Activated CD8-positive, alpha-beta memory T cell treated with anti-CD3 and anti-CD28 coated beads, Interleukin-2, amount 50 U/mL, for 1 hour (primary cell): ENCODE measurements at regions not wholly inside any gene's neighbourhood (a gene's known extent, or its start where the extent isn't known, plus 50 kb on each side); places are given as distances from the start of the nearest gene placed in this dataset.
"Not testable (repeated sequence)": the region's sequence is repeated elsewhere in the genome, so short reads cannot be mapped to it uniquely, and the experiment has no call there.

Source experiments
- DNase-seq: peaks from one replicate; pipeline ENCODE4 v3.0.0-alpha.2; 2020; ENCODE audit errors: extremely low read depth

DNA sequence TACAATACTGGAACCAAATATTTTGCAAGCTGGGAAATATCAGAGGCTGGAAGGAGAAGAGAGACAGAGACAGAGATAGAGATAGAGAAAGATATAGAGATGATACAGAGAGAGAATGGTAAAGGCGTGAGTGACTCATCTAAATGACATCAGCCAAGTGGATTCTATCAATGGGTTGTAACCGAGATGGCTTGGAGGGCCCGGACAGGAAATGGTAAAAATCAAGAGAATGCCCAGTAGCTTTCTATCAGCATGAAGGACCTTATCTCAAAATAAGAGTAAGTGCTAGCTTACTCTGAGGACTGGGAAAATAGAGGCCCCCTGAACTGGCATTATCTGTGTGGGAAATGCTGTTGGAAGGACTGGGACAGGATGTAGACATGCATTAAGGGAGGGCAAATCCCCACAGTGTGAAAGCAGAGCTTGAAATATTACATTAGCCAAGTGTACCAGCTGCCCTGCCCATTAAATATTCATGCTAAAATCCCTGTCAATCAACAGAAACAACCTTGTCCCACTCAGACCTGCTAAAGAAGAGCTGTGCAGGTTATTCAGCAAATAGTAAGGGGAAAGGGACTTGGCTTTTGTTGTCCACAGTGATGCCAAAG, 76.6 kb upstream of the ZNF644 start:
- no peak for DNase-seq

DNA sequence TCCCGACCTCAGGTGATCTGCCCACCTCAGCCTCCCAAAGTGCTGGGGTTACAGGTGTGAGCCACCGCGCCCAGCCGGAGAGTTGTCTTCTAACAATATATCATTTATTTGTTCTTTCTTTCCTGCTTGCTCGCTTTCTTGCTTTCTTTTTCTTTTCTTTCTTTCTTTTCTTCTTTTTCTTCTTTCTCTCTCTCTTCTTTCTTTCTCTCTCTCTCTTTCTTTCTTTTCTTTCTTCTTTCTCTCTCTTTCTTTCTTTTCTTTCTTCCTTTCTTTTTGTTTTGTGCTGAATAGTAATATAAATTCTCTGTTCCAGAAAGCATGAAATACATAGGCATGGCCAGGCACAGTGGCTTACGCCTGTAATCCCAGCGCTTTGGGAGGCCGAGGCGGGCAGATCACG, 73.5 kb upstream of the ZNF644 start:
- DNase-seq, result not testable (repeated sequence)

DNA sequence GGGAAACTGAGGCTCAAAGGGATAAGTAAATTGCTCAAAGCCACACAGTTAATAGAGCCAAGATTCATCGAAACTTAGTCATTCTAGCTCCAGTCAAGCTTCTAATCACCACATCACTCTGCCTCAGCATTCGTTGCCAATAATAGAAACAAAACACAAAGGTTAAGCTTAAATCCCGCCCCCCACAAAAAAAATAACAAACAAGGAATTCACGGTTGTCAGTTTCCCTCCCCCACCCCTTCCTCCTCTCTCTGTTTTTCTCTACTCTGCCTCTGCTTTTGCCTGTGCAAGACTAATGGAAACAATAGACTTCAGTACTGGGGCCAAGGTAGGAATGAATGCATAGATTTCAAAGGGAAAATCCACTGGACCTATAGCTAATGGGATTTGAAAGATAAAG, 70.7 kb upstream of the ZNF644 start:
- DNase-seq, result no peak

DNA sequence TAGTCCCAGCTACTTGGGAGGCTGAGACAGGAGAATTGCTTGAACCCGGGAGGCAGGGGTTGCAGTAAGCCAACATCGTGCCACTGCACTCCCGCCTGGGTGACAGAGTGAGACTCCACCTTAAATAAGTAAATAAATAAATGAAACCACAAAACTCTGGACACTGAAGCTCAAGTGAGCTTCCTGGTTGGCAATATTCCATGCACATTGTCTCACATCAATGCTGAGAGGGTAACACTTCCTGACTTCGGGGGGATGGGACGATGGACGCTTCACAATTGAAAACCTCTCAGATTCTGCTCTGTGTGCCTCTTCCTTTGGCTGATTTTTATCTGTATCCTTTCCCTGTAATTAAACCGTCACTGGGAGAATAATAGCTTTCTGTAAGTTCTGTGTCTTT, 70.0 kb upstream of the ZNF644 start:
- DNase-seq, result no peak

DNA sequence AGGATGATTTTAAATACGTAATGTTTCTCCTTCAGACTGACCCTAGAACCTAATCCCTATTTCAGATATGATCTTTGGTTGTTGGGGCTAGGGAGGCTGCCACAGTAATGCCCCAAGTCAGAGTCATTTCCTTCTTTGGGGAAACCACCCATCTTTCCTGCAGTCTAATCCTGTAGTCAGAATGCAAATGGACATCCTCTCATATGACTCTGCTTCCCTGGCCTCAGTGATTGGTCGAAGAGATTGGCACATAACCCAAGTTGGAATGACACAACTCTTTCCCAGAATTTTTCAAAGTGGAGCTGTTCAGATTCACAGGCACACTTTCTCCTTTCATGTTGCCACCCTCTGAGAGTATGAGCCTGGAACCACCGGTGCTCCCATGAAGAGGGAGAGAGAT, 58.8 kb upstream of the ZNF644 start:
- DNase-seq, result no peak

DNA sequence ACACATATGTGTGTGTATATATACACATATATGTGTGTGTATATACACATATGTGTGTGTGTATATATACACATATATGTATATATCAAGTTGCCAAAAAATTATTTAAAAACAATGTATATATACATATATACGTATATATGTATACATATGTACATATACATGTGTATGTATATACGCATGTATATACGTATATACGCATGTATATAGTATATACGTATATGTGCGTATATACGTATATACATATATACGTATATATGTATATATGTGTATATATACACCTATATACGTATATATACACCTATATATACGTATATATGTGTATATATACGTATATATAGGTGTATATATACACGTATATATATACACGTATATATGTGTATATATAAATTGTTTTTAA, 57.0 kb upstream of the ZNF644 start:
- DNase-seq, result no peak

DNA sequence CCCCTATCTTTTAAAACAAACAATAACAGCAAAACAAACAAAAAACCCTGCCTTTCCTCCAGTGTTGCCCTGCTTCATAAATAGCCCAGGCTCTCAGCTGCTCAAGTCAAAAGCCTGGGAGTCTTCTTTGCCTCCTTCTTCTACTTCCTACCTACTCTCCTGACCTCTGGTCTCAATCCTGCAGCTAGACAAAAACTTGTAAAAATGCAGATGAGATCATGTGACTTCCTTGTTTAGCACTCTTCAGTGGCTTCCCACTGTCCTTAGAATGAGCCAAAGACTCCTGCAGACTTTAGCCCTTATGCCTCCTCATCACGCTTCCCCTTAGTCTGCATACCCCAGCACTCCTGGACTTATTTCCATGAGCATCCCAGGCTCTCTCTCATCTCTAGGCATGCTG, 55.0 kb upstream of the ZNF644 start:
- no peak for DNase-seq

DNA sequence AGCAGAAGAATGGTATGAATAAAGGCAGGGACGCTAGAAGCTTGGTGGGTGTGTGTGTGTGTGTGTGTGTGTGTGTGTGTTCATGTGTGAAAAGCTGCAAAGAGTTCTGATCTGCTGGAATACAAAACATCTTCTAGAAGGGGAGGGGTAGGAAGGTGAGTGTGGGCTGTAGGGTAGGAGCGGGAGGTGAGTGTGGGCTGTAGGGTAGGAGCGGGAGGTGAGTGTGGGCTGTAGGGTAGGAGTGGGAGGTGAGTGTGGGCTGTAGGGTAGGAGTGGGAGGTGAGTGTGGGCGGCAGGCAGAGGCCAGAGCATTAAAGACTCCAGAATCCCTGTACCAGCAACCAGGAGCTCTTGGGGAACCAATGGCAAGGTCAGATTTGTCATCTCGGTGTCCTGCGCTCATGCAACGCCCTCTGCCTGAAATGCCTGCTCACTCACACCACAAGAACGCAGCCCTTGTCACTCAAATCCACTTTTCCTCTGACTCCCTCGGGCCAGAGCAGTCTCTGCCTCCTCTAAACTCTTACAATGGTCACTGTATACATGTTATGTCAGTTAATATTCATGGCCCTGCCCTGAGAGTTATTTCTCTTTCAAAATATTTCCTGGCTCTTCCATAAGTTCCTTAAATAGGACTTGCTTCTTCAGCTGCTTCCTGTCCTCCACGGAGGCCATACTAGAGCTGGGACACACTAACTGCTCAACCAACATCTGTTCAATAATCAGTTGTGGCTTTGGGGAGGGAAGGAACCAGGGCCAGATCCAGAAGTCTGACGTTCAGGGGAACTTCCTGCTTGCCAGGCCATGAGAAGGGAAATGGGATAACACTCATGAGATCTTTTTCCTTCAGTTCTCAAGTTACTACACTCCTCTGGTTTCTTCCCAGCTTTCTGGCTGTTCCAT, 53.6 kb upstream of the ZNF644 start:
- no peak for DNase-seq

DNA sequence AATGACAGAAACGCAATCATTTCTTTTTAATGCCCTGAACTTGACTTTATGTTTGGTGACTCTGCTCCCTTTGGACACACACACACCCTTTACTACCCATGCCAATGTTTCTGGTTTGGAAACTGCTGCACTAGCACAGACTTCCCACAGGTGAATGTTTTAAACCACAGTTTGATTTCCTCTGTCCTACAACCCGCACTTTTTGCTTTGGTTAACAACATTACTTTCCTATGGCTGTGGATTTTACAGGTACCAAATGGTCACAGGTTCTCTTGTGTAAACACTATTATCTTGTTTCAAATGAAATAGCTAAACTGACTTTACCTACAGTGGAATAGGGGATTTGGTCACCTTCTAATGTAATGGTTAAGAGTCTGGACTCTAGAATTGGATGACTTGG, 51.5 kb upstream of the ZNF644 start:
- no peak for DNase-seq

DNA sequence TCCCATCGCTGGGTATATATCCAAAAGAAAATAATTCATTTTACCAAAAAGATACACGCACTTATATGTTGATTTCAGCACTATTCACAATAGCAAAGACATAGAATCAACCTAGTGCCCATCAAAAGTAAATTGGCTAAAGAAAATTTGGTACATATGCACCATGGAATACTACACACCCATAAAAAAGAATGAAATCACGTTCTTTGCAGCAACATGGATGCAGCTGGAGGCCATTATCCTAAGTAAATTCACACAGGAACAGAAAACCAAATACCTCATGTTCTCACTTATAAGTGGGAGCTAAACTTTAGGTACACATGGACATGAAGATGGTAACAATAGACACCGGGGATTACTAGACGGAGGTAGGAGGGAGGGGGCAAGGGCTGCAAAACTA, 50.0 kb upstream of the ZNF644 start:
- no peak for DNase-seq
